IMR-90 (cell line): ENCODE measurements at regions not wholly inside any gene's neighbourhood (a gene's known extent, or its start where the extent isn't known, plus 50 kb on each side); places are given as distances from the start of the nearest gene placed in this dataset.

Experiments used
- ATAC-seq: fragments of 200-7000 bp; cut with Tn5 transposase; 2 replicates; pipeline ENCODE4 v1.9.1; 2020; ENCODE audit warnings: low read depth, mild to moderate bottlenecking, moderate library complexity
- BruUV-seq: library from RNA; stranded (reverse); fragments of 400-500 nt; replicated peaks from 2 replicates; lab custom pipeline; 2021; lab: Mats Ljungman, UMichigan
- CTCF ChIA-PET: fragments of 300-600 bp; formaldehyde crosslinking; extraction: SDS; loops from one replicate; lab custom pipeline; 2021; ENCODE audit warnings: antibody characterized with exemption; lab: Yijun Ruan, JAX
- POLR2A ChIA-PET: fragments of 300-600 bp; sonication (Branson Sonifier 250); formaldehyde crosslinking; loops from one replicate; lab custom pipeline; 2022; ENCODE audit warnings: antibody characterized with exemption; ENCODE audit not compliant: unreplicated experiment; lab: Charles Lee
- DNase-seq: peaks from one replicate; pipeline ENCODE4 v3.0.0; 2013
- H2AFZ ChIP-seq: replicated peaks from 2 replicates; pipeline ENCODE3; 2013; ENCODE audit warnings: low read length, mild to moderate bottlenecking; ENCODE audit not compliant: poor library complexity
- H2AK5ac ChIP-seq: 2 replicates; pipeline ENCODE4 v1.6.1; 2013; ENCODE audit warnings: low read depth, low read length, inconsistent platforms
- H2AK9ac ChIP-seq: replicated peaks from 2 replicates; pipeline ENCODE3; 2013; ENCODE audit warnings: mild to moderate bottlenecking, low read depth, low read length, moderate library complexity; ENCODE audit not compliant: poor library complexity
- H2BK120ac ChIP-seq: 2 replicates; pipeline ENCODE4 v1.6.1; 2013; ENCODE audit warnings: low read depth, low read length, inconsistent platforms
- H2BK15ac ChIP-seq: 3 replicates; pipeline ENCODE4 v1.6.1; 2013; ENCODE audit warnings: low read depth, low read length, inconsistent platforms
- H2BK20ac ChIP-seq: 2 replicates; pipeline ENCODE4 v1.6.1; 2013; ENCODE audit warnings: low read depth, mild to moderate bottlenecking, inconsistent platforms, low read length, moderate library complexity
- H2BK5ac ChIP-seq: 2 replicates; pipeline ENCODE4 v1.6.1; 2013; ENCODE audit warnings: mild to moderate bottlenecking, low read depth, low read length, inconsistent platforms; ENCODE audit not compliant: poor library complexity, severe bottlenecking
- H3K14ac ChIP-seq: replicated peaks from 2 replicates; pipeline ENCODE4 v1.6.1; 2013; ENCODE audit warnings: low read depth, low read length, inconsistent platforms
- H3K18ac ChIP-seq: 2 replicates; pipeline ENCODE4 v1.6.1; 2013; ENCODE audit warnings: low read depth, low read length, control low read depth
- H3K23ac ChIP-seq: 2 replicates; pipeline ENCODE4 v1.6.1; 2013; ENCODE audit warnings: low read depth, low read length, inconsistent platforms
- H3K27ac ChIP-seq: 2 replicates; pipeline ENCODE4 v1.5.1; 2013; ENCODE audit warnings: mild to moderate bottlenecking, control low read depth, low read length; ENCODE audit not compliant: insufficient read depth
- H3K27me3 ChIP-seq: 2 replicates; pipeline ENCODE4 v1.6.1; 2013; ENCODE audit warnings: low read length; ENCODE audit not compliant: control insufficient read depth, insufficient read depth
- H3K36me3 ChIP-seq: 2 replicates; pipeline ENCODE4 v1.6.1; 2013; ENCODE audit warnings: low read length, mixed read lengths; ENCODE audit not compliant: control insufficient read depth, insufficient read depth
- H3K4ac ChIP-seq: 2 replicates; pipeline ENCODE4 v1.6.1; 2013; ENCODE audit warnings: low read depth, low read length, inconsistent platforms
- H3K4me1 ChIP-seq: 2 replicates; pipeline ENCODE4 v1.6.1; 2013; ENCODE audit warnings: low read length, mixed read lengths; ENCODE audit not compliant: control insufficient read depth, insufficient read depth
- H3K4me2 ChIP-seq: 2 replicates; pipeline ENCODE4 v1.6.1; 2013; ENCODE audit warnings: low read depth, mild to moderate bottlenecking, control low read depth, low read length, moderate library complexity
- H3K4me3 ChIP-seq: 2 replicates; pipeline ENCODE4 v1.5.1; 2013; ENCODE audit warnings: low read depth, mild to moderate bottlenecking, control low read depth, low read length, moderate library complexity; ENCODE audit not compliant: insufficient read depth
- H3K56ac ChIP-seq: 2 replicates; pipeline ENCODE4 v1.6.1; 2013; ENCODE audit warnings: low read length, inconsistent platforms; ENCODE audit not compliant: insufficient read depth; ENCODE audit errors: extremely low read depth
- H3K79me1 ChIP-seq, 2 experiments: 2 replicates each; pipeline ENCODE4 v1.6.1; 2013; ENCODE audit warnings: low read length in 2 of 2, inconsistent platforms in 1 of 2, low read depth in 1 of 2
- H3K9ac ChIP-seq: 2 replicates; pipeline ENCODE4 v1.6.1; 2013; ENCODE audit warnings: low read depth, low read length, control low read depth
- H3K9me1 ChIP-seq: 2 replicates; pipeline ENCODE4 v1.6.1; 2013; ENCODE audit warnings: low read length, inconsistent platforms; ENCODE audit not compliant: insufficient read depth
- H3K9me3 ChIP-seq: 2 replicates; pipeline ENCODE4 v1.6.1; 2013; ENCODE audit warnings: low read length; ENCODE audit not compliant: control insufficient read depth, insufficient read depth
- H4K20me1 ChIP-seq: 2 replicates; pipeline ENCODE4 v1.6.1; 2013; ENCODE audit warnings: low read length, inconsistent platforms; ENCODE audit not compliant: insufficient read depth
- H4K5ac ChIP-seq: 2 replicates; pipeline ENCODE4 v1.6.1; 2013; ENCODE audit warnings: mild to moderate bottlenecking, low read depth, low read length, control low read depth
- H4K8ac ChIP-seq, 2 experiments: 2 replicates each; pipeline ENCODE4 v1.6.1; 2013; ENCODE audit warnings: low read depth in 2 of 2, low read length in 2 of 2, control low read depth in 1 of 2, inconsistent platforms in 1 of 2
- H4K91ac ChIP-seq: 2 replicates; pipeline ENCODE4 v1.6.1; 2013; ENCODE audit warnings: low read depth, low read length, inconsistent platforms; ENCODE audit not compliant: insufficient read depth
- BHLHE40 ChIP-seq: fragments of 150-350 bp; IDR thresholded peaks from 2 replicates; pipeline ENCODE4 v1.6.1; 2016; ENCODE audit warnings: mild to moderate bottlenecking, low read depth, low read length
- CEBPB ChIP-seq: IDR thresholded peaks from 2 replicates; pipeline ENCODE4 v1.6.1; 2012; ENCODE audit warnings: low read depth, low read length, improper control_type of control experiment
- CHD1 ChIP-seq: IDR thresholded peaks from 2 replicates; pipeline ENCODE4 v1.6.1; 2012; ENCODE audit warnings: low read depth, low read length, improper control_type of control experiment
- MAFK ChIP-seq: IDR thresholded peaks from 2 replicates; pipeline ENCODE4 v1.6.1; 2012; ENCODE audit warnings: low read depth, low read length, improper control_type of control experiment
- MAZ ChIP-seq: IDR thresholded peaks from 2 replicates; pipeline ENCODE4 v1.6.1; 2012; ENCODE audit warnings: low read depth, mild to moderate bottlenecking, low read length, improper control_type of control experiment, moderate library complexity, borderline replicate concordance
- MXI1 ChIP-seq: IDR thresholded peaks from 2 replicates; pipeline ENCODE4 v1.6.1; 2012; ENCODE audit warnings: low read depth, mild to moderate bottlenecking, low read length, moderate library complexity, borderline replicate concordance
- NFE2L2 ChIP-seq: fragments of 150-350 bp; IDR thresholded peaks from 2 replicates; pipeline ENCODE4 v1.6.1; 2016; ENCODE audit warnings: low read depth, mild to moderate bottlenecking, low read length
- POLR2A ChIP-seq: IDR thresholded peaks from 2 replicates; pipeline ENCODE4 v1.6.1; 2012; ENCODE audit warnings: mild to moderate bottlenecking, low read depth, low read length
- RAD21 ChIP-seq: IDR thresholded peaks from 2 replicates; pipeline ENCODE4 v1.6.1; 2012; ENCODE audit warnings: low read length, improper control_type of control experiment
- RFX5 ChIP-seq: IDR thresholded peaks from 2 replicates; pipeline ENCODE4 v1.8.0; 2012; ENCODE audit warnings: low read depth, mild to moderate bottlenecking, low read length, moderate library complexity
- SMC3 ChIP-seq: fragments of 150-350 bp; IDR thresholded peaks from 2 replicates; pipeline ENCODE4 v1.6.1; 2016; ENCODE audit warnings: low read depth, mild to moderate bottlenecking, antibody characterized with exemption, low read length, moderate library complexity
- WGBS, 2 experiments: methylation state at CpG; one replicate each; pipeline versions ENCODE4 v1.1.5 to v1.1.7; 2013; ENCODE audit warnings: missing lambda C conversion rate in 2 of 2; ENCODE audit not compliant: insufficient read length in 1 of 2; ENCODE audit errors: extremely low coverage in 2 of 2; 5-methylcytosine and 5-hydroxymethylcytosine counted together
- dilution Hi-C: fragments of 300-500 bp; cut with HindIII; formaldehyde crosslinking; loops from one replicate; pipeline ENCODE4 v1.14.3; 2018; ENCODE audit warnings: low sequenced_read_pairs; ENCODE audit not compliant: unreplicated experiment
- in situ Hi-C: fragments of 300-500 bp; cut with MboI; formaldehyde crosslinking; loops from 3 replicates; pipeline ENCODE4 v1.14.3; 2019; ENCODE audit warnings: low sequenced_read_pairs, inconsistent platforms, mixed read lengths
- intact Hi-C: fragments of 100-400 bp; cut with micrococcal nuclease; formaldehyde crosslinking; loops from 2 replicates; pipeline ENCODE4 v1.10.0; 2022
- TF ChIP-seq, protein P1 (sequence below): conservative IDR thresholded peaks from 2 replicates; pipeline ENCODE4 v1.5.1; 2012; ENCODE audit warnings: mild to moderate bottlenecking, low read depth, low read length, improper control_type of control experiment
- TF ChIP-seq, protein P2 (sequence below): fragments of 150-350 bp; IDR thresholded peaks from 2 replicates; pipeline ENCODE4 v1.6.1; 2017; ENCODE audit warnings: mild to moderate bottlenecking, antibody characterized with exemption, low read length, low read depth

DNA sequence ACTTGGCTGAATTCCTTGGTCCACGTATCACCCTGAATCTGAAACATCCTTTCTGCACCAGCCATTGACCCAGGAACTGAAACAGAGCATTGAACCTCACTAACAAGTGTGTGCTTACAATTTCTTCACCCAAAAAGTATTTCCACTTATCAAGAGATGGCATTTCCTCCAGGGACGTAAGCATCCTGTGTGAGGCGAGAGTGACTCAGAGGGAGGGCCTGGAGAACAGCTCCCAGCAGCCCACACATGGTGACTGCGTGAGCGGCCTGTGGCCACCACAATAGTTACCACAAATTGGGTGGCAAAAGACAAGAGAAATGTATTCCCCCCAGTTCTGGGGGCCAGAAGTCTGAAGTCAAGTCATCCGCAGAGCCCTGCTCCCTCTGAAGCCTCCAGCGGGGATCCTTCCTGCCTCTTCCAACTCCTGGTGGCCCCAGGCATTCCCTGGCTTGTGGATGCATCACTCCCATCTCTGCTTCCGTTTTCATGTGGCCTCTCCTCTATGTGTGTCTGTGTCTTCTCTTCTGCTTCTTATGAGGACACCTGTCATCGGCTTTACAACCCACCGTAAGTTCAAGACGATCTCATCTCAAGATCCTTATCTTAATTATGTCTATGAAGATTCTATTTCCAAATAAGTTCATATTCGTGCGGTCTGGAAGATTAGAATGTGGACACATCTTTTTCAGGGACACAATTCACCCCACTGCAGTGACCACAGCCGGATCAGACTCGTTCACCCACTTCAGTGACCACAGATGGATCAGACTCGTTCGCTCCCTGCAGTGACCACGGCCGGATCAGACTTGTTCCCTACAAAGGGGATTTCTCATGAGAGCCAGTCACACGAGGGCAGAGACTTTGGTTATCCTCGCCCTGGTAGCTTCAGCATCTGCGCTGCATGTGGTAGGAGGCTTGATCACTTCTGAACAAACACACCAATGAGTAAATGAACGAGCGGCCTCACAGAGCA, 122.6 kb upstream of the FOXF1 start:
- intact Hi-C loops: loop anchor here (1.0 kb wide), 1 partner anchor 24 kb away; no protein-coding TSS in a partner anchor
- TF ChIP-seq, protein P1, sequence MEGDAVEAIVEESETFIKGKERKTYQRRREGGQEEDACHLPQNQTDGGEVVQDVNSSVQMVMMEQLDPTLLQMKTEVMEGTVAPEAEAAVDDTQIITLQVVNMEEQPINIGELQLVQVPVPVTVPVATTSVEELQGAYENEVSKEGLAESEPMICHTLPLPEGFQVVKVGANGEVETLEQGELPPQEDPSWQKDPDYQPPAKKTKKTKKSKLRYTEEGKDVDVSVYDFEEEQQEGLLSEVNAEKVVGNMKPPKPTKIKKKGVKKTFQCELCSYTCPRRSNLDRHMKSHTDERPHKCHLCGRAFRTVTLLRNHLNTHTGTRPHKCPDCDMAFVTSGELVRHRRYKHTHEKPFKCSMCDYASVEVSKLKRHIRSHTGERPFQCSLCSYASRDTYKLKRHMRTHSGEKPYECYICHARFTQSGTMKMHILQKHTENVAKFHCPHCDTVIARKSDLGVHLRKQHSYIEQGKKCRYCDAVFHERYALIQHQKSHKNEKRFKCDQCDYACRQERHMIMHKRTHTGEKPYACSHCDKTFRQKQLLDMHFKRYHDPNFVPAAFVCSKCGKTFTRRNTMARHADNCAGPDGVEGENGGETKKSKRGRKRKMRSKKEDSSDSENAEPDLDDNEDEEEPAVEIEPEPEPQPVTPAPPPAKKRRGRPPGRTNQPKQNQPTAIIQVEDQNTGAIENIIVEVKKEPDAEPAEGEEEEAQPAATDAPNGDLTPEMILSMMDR: no peak
- peak; percentile 26; the same call in 1 of the 2 replicates for TF ChIP-seq MAFK
- TF ChIP-seq BHLHE40: peak; percentile 72
- no peak; the same call in 1 of the 2 replicates for TF ChIP-seq CHD1
- TF ChIP-seq NFE2L2: peak; percentile 49; the same call in 1 of the 2 replicates
- peak; percentile 80 for TF ChIP-seq CEBPB
- TF ChIP-seq, protein P2, sequence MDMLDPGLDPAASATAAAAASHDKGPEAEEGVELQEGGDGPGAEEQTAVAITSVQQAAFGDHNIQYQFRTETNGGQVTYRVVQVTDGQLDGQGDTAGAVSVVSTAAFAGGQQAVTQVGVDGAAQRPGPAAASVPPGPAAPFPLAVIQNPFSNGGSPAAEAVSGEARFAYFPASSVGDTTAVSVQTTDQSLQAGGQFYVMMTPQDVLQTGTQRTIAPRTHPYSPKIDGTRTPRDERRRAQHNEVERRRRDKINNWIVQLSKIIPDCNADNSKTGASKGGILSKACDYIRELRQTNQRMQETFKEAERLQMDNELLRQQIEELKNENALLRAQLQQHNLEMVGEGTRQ: peak; percentile 44; the same call in 1 of the 2 replicates
- no peak for TF ChIP-seq MXI1
- TF ChIP-seq RFX5: no peak
- TF ChIP-seq SMC3: peak; percentile 31; the same call in 1 of the 2 replicates
- peak; percentile 38 for TF ChIP-seq RAD21
- TF ChIP-seq POLR2A: no peak
- TF ChIP-seq MAZ: peak; percentile 59; the same call in 1 of the 2 replicates

More for the DNA sequence above, 122.6 kb upstream of the FOXF1 start:
- H3K4me3 ChIP-seq: no peak overlapping the region
- peak overlapping the region; percentile 100 for H2BK20ac ChIP-seq
- peak overlapping the region; percentile 88 for H2BK5ac ChIP-seq
- CTCF ChIA-PET: interaction anchor here (0.6 kb wide), 1 partner anchor 71 kb away, joined by 4 read pairs; no protein-coding TSS in a partner anchor
- DNase-seq (peak; percentile 100), ATAC-seq (peak; percentile 68)
- POLR2A ChIA-PET: interaction anchor here (1.2 kb wide), 1 partner anchor 165 kb away, joined by 3 read pairs; no protein-coding TSS in a partner anchor
- peaks cover 54% of the 10 kb centered on the region for H3K9me1 ChIP-seq
- peak overlapping the region; percentile 98 for H3K14ac ChIP-seq
- H4K8ac ChIP-seq: peak overlapping the region; percentile 93 to 95
- no peak overlapping the region for H3K4me2 ChIP-seq
- H3K36me3 ChIP-seq: no peaks in the 10 kb centered on the region
- peak overlapping the region; percentile 99 for H4K91ac ChIP-seq
- H3K27me3 ChIP-seq: no peaks in the 10 kb centered on the region
- dilution Hi-C loops (no loop called here), in situ Hi-C loops (no loop called here)
- H3K4me1 ChIP-seq: peaks cover 37% of the 10 kb centered on the region
- H3K56ac ChIP-seq: peak overlapping the region; percentile 78
- peak overlapping the region; percentile 93 for H2AK9ac ChIP-seq
- peak overlapping the region; percentile 90 for H3K23ac ChIP-seq
- H2BK15ac ChIP-seq: peak overlapping the region; percentile 98
- peak overlapping the region; percentile 73 for H4K5ac ChIP-seq
- peak overlapping the region; percentile 99 for H3K4ac ChIP-seq
- H2AFZ ChIP-seq: peak overlapping the region; percentile 82
- no peak overlapping the region for H3K9ac ChIP-seq
- H3K79me1 ChIP-seq: peaks cover 34 to 70% of the 10 kb centered on the region in 2 experiments
- H2BK120ac ChIP-seq: peak overlapping the region; percentile 100
- peak overlapping the region; percentile 100 for H2AK5ac ChIP-seq
- H4K20me1 ChIP-seq: no peaks in the 10 kb centered on the region
- BruUV-seq: no TSS peak
- H3K18ac ChIP-seq: peak overlapping the region; percentile 66
- H3K27ac ChIP-seq: peak overlapping the region; percentile 85
- peaks cover 2% of the 10 kb centered on the region for H3K9me3 ChIP-seq
- WGBS, 2 experiments: 80% methylated on average over 12 of the region's 24 CpGs; no CpG with 5 or more reads in 1 of the 2 experiments
